IPS-11a (cell line): ENCODE measurements at regions not wholly inside any gene's neighbourhood (a gene's known extent, or its start where the extent isn't known, plus 50 kb on each side); places are given as distances from the start of the nearest gene placed in this dataset.
"Not testable (repeated sequence)": the region's sequence is repeated elsewhere in the genome, so short reads cannot be mapped to it uniquely, and the experiment has no call there.

Experiments used
- H3K4me3 ChIP-seq: one replicate; pipeline ENCODE4 v1.5.1; 2013; ENCODE audit warnings: low read depth, low read length, control low read depth

DNA sequence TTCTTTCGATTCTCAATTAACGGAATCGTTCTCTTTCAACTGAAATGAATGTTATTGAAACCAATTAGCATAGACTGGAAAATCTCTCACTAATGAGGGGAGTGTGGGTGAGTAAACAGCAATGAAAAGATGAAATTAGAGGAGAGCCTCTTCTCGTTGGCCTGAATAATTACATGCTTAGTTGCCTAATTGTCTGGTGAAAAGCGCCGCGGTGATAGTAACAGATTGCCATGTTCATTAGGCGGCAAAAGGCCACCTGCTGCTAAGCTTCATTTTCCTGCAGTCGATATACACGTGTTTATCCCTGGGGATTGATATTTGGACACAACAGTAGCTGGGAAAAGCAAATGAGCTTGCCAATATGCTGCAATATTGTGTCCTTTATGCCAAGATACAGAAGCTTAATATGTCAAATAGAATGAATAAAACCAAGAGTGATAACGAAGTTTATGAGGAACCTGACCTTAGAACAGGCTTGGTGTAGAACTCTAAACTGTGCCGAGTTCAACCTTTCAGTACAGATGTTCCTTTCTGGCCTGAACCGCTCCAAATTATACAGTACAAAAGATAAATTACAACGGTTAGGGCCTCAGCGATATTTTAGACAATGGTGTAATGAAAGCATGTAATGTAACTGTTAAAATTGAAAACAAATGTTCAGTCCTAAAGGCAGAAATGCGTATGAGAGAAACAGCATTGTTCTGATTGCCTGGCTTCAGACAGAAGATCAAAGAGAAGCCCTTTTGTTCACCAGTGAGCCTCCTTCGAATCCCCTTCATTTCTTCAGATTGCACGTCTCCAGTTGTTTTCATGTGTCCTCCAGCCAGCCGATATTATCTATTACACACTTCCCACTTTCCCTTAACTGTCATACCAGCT lies 185.2 kb downstream of the SHOX2 start:
- H3K4me3 ChIP-seq, result no peak overlapping the region

GRCh38 chr3:157919319-157919887 lies 186.8 kb downstream of the SHOX2 start:
- no peak overlapping the region for H3K4me3 ChIP-seq

- H3K4me3 ChIP-seq, result no peak overlapping the region
Observed at GRCh38 chr3:157918402-157918801, 187.8 kb downstream of the SHOX2 start.

GRCh38 chr3:157916672-157917071 lies 189.5 kb downstream of the SHOX2 start:
- H3K4me3 ChIP-seq, result no peak overlapping the region

DNA sequence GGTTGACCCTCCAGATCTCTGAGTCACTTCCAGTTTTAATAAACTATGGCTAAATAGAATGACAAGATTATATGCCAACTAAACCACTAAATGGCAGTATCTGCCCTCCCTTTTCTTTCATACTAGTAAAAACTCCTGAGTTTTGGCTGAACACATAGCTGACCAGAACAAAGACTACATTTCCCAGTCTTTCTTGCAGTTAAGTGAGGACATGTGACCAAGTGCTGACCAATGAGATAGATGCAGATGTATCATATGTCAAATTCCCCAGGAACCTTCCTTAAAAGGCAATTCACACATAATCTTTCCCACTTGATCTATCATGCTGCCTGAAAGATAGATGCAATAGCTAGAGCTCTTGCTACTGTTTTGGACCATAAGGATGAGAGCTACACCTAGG lies 191.3 kb downstream of the SHOX2 start:
- no peak overlapping the region for H3K4me3 ChIP-seq

- no peak overlapping the region for H3K4me3 ChIP-seq
Observed at GRCh38 chr3:157913741-157914150, 192.5 kb downstream of the SHOX2 start.

- H3K4me3 ChIP-seq, result no peak overlapping the region
Observed at GRCh38 chr3:157912514-157913451, 193.4 kb downstream of the SHOX2 start.

DNA sequence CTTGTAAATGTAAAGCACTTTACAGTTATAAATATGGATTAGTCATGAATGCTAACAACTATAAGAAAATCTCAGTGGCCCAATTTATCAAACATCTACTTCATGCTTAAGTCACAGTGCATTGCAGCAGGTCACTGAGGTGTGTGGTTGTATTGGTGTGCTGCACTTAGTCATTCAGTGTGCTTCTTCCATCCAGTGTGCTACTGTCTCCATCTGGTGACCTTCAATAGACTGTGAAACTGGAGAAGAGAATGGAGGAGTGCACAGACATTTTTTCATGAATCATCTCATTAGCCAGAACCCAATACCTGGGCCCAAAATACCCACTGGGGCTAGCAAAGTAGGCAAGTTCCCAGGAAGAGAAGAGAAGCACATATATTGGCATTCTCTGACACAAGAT lies 199.6 kb downstream of the SHOX2 start:
- no peak overlapping the region for H3K4me3 ChIP-seq

DNA sequence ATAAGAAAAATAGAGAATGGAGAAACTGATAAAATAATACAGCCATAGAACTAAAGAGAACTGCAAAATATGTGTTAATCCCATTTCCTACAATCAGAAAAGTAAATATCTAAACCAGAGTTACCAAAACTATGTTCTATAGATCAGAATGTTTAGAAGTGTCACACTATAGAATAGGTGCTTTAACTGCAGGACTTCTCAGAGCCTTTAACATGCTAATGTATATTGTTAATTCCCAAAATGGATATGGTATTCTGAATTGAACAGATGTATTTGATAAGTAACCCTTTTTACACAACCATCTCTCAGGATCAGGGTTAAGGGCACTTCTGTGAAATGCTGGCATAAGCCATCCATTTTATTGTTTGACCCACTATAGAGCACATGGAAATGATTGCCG lies 200.3 kb downstream of the SHOX2 start:
- no peak overlapping the region for H3K4me3 ChIP-seq

DNA sequence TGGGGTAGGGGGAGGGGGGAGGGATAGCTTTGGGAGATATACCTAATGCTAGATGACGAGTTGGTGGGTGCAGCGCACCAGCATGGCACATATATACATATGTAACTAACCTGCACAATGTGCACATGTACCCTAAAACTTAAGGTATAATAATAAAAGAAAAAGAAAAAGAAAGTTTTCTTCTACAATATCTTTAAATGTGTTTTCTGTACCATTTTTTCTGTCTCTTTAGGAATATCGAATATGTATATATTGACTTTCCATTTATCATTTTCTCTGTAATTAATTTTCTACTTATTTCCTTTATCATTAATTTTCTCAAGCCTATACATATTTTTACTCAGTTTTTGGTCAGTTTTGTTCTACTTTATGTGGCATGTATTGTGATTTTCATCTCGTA lies 203.5 kb downstream of the SHOX2 start:
- H3K4me3 ChIP-seq, result not testable (repeated sequence)

DNA sequence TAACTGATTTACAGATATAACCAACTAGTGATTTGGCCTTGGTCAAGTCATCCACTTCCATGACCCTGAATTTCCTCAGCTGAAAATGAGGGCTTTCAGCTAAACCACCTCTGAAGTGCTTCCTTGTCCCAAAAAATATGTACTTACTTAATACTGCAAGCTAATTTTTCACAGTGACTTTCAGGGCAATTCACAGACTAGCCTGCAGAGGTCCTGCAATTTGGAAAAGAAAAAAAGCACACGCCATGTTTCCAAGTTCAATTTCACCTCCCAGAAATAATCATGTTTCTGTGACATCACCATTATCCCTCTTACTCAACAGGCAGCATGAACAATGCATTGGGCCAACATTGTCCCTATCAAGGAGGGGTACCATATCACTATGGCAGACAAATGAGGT lies 218.2 kb downstream of the SHOX2 start:
- no peak overlapping the region for H3K4me3 ChIP-seq

- H3K4me3 ChIP-seq, result no peak overlapping the region
Observed at GRCh38 chr3:157876556-157876955, 229.7 kb downstream of the SHOX2 start.

DNA sequence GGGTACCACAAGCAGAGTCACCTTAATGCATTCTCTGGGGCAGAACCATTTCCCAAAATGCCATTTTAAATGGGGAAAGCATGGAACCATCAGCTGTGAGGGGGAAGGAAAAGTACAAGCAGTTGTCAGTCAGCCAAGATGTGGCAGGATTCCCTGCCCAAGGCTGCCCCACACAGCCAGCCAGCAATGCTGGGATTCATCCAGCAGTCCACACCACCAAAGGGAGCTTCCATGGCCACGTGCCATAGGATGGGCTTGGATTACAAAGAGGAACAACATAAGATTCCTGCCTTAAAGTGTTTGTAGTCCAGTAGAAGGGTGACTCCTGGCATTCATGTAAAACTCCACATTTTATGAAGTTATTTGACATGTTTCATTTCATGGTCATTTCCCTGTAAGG lies 233.3 kb downstream of the SHOX2 start:
- H3K4me3 ChIP-seq, result peak overlapping the region; percentile 4

DNA sequence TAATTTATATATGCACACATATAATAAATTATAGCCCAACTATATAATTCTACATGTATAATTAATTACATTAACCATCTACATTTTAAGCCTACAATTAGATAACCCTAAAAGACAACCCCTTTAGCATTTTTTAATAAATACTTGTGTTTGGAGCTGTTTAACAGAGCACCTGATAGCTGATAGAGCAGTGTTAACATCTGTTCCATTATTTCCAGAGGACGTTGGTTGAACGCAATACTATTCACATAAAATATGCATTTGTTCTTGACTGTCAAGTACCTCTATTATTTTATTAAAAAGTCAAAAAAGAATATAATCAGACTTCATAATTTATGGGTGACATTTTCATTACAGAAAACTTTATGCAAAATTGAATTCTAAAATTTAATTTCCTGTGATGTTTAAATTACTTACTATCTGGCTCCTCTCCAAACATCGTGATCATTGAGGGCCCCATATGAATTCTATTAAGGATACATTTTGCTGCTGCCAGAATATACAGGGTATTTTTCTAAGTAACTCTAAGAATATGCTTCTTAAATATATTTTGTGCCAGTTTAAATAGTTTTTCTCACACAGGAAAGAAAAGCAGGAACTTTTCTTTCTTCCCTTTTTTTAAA lies 234.3 kb downstream of the SHOX2 start:
- no peak overlapping the region for H3K4me3 ChIP-seq

- no peak overlapping the region for H3K4me3 ChIP-seq
Observed at GRCh38 chr3:157871248-157871647, 235.0 kb downstream of the SHOX2 start.

DNA sequence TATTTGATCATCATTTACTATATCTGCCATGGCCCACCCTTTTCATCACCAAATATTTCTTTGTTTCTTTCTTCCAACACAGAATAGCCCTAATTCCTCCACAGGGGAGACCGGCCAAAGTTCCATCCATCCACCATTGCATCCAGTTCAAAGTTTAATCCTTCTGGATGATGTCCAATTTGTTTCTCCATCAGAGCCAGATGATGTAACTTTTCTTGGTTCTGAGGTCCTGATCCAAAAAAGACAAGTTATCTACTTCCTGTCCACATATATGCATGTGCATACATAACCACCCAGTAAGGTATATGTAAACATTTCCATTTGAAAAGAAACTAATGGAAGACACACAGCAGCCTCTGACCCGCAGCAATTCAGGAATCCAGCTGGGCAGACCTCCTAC lies 237.3 kb downstream of the SHOX2 start:
- H3K4me3 ChIP-seq, result no peak overlapping the region

- H3K4me3 ChIP-seq, result no peak overlapping the region
Observed at GRCh38 chr3:157868196-157868595, 238.0 kb downstream of the SHOX2 start.

DNA sequence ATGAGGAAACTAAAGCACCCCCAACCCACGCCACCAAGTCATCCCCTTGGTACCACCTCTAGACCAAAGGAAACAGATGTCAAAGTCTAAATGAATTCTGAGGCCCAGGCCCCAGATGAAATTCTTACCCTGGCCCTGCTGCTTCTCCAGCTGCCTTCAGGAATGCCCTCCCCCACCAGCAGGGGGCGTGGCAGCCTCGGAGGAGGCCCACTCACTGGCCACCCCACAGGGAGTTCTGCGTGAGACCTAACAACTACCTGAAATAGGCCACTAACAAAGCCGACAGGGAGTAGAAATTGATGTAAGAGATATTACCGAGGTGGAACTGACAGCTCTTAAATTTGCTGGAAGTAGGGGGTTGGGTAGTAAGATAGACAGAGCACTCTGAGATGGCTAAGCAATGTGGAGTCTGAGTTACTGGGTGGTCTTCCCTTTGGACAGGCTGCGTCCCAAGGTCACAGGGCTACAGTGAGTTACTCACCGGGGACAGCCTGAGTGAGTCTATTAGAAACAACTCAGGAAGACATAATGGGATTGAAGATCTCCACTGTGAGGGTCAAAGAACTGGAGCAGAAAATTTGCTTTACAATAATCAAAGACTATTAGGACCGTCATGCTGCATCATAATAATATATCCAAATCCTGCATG lies 240.7 kb downstream of the SHOX2 start:
- no peak overlapping the region for H3K4me3 ChIP-seq

DNA sequence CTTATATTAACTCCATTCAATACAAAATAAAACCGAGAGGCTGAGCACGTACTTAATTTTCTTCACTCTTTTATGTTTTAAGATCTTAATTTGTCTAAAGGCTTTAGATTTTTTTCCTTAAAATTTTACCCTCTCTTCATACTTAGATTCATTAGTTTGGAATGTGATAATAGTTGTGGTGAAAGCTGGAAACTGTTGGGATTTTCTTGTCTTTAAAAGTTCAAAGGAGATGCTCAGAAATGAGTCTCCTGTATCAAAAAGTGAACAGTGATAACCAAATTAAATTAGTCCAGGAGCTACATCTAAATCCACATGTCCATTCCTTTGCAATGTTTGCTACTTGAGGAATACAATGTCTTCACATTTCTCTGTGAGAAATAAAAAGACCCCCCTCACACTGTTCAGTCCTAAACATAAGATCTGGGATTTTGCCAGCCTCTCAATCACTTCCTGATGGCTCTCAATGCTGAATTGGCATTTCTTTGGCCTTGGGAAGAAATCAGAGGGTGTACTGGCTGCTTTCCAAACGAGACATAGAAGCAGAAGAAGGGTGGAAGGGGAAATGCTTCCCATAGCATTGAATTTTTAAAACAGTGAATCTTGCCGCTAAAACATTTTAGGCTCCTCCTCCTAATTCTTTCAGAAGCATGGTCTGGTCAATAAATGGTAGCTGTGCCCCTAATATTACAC lies 245.0 kb downstream of the SHOX2 start:
- no peak overlapping the region for H3K4me3 ChIP-seq

DNA sequence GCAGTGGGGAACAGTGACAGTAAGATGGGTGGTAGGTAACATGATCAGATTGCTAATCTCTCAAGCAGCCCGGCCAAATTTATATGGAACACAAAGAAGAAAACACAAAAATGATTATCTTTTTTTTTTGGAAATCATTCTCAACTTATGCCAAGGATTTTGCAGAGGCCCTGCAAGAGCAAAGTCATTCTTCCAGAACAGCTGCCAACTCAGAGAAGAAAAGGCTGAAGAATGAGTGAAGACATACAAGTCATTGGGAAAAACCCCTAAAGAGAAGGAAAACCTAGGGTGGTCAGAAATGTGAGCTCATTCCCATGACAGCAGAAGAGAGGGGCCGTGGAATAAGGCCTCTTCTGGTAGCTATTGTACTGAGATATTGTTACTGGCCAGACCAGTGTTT lies 246.7 kb downstream of the SHOX2 start:
- H3K4me3 ChIP-seq, result no peak overlapping the region
